Activated CD8-positive, alpha-beta T cell treated with anti-CD3 and anti-CD28 coated beads for 36 hours (primary cell): ENCODE measurements at regions not wholly inside any gene's neighbourhood (a gene's known extent, or its start where the extent isn't known, plus 50 kb on each side); places are given as distances from the start of the nearest gene placed in this dataset.

Source experiments
- ATAC-seq: fragments of 200-7000 bp; cut with Tn5 transposase; one replicate; pipeline ENCODE4 v1.10.0; 2021; ENCODE audit warnings: mild to moderate bottlenecking, moderate library complexity
- CTCF ChIA-PET: fragments of 350-600 bp; sonication (Branson Sonifier 250); formaldehyde crosslinking; loops from one replicate; lab custom pipeline; 2021; ENCODE audit warnings: antibody characterized with exemption; lab: Charles Lee
- POLR2A ChIA-PET: fragments of 350-600 bp; sonication (Branson Sonifier 250); formaldehyde crosslinking; loops from one replicate; lab custom pipeline; 2021; ENCODE audit warnings: antibody characterized with exemption; lab: Charles Lee
- DNase-seq: peaks from one replicate; pipeline ENCODE4 v3.0.0-alpha.2; 2020
- H3K27ac Mint-ChIP-seq: one replicate; pipeline ENCODE4 v1.8.0; 2021; ENCODE audit warnings: mild to moderate bottlenecking, mixed read lengths
- H3K27me3 Mint-ChIP-seq: one replicate; pipeline ENCODE4 v1.8.0; 2021; ENCODE audit warnings: mixed read lengths
- H3K36me3 Mint-ChIP-seq: one replicate; pipeline ENCODE4 v1.8.0; 2021; ENCODE audit warnings: low read depth, mixed read lengths
- H3K4me1 Mint-ChIP-seq: one replicate; pipeline ENCODE4 v1.8.0; 2021; ENCODE audit warnings: low read depth, mixed read lengths
- H3K4me3 Mint-ChIP-seq: one replicate; pipeline ENCODE4 v1.8.0; 2021; ENCODE audit warnings: mild to moderate bottlenecking, moderate library complexity, mixed read lengths
- H3K9me3 Mint-ChIP-seq: one replicate; pipeline ENCODE4 v1.8.0; 2021; ENCODE audit warnings: mixed read lengths
- CTCF ChIP-seq: fragments of 200-600 bp; IDR thresholded peaks from one replicate; pipeline ENCODE4 v1.8.0; 2022; ENCODE audit warnings: antibody characterized with exemption, mild to moderate bottlenecking
- intact Hi-C: fragments of 100-400 bp; cut with micrococcal nuclease; formaldehyde crosslinking; loops from one replicate; pipeline ENCODE4 v1.10.0; 2022

- no peak for TF ChIP-seq CTCF
- ChIA-PET CTCF (no interaction called here), POLR2A (no interaction called here)
- Mint-ChIP-seq H3K4me1 (no peaks in the 10 kb centered on the region), H3K4me3 (no peak overlapping the region), H3K27me3 (no peaks in the 10 kb centered on the region), H3K36me3 (no peaks in the 10 kb centered on the region), H3K27ac (no peak overlapping the region), H3K9me3 (no peaks in the 10 kb centered on the region)
- intact Hi-C loops: no loop called here
- ATAC-seq (no peak), DNase-seq (no peak)
Measured at GRCh38 chr11:44374001-44374400, 64.1 kb upstream of the ALX4 start.

- ATAC-seq (no peak), DNase-seq (no peak)
- no peak overlapping the region for H3K27ac Mint-ChIP-seq
- no peaks in the 10 kb centered on the region for H3K27me3 Mint-ChIP-seq
- H3K9me3 Mint-ChIP-seq: no peaks in the 10 kb centered on the region
- ChIA-PET CTCF (no interaction called here), POLR2A (no interaction called here)
- no peaks in the 10 kb centered on the region for H3K4me1 Mint-ChIP-seq
- H3K4me3 Mint-ChIP-seq: no peak overlapping the region
- TF ChIP-seq CTCF: no peak
- intact Hi-C loops: no loop called here
- no peaks in the 10 kb centered on the region for H3K36me3 Mint-ChIP-seq
Measured at GRCh38 chr11:44376423-44376822, 66.5 kb upstream of the ALX4 start.

GRCh38 chr11:44377121-44377520, 67.2 kb upstream of the ALX4 start:
- H3K4me1 Mint-ChIP-seq: no peaks in the 10 kb centered on the region
- no peak overlapping the region for H3K4me3 Mint-ChIP-seq
- no peaks in the 10 kb centered on the region for H3K27me3 Mint-ChIP-seq
- ATAC-seq (no peak), DNase-seq (no peak)
- H3K27ac Mint-ChIP-seq: no peak overlapping the region
- H3K9me3 Mint-ChIP-seq: no peaks in the 10 kb centered on the region
- no peak for TF ChIP-seq CTCF
- intact Hi-C loops: no loop called here
- ChIA-PET CTCF (no interaction called here), POLR2A (no interaction called here)
- no peaks in the 10 kb centered on the region for H3K36me3 Mint-ChIP-seq

- POLR2A ChIA-PET: no interaction called here
- TF ChIP-seq CTCF: no peak
- Mint-ChIP-seq H3K9me3 (no peaks in the 10 kb centered on the region), H3K36me3 (no peaks in the 10 kb centered on the region), H3K4me3 (no peak overlapping the region), H3K4me1 (no peaks in the 10 kb centered on the region), H3K27me3 (no peaks in the 10 kb centered on the region), H3K27ac (no peak overlapping the region)
- ATAC-seq (no peak), DNase-seq (no peak)
- CTCF ChIA-PET: no interaction called here
- intact Hi-C loops: no loop called here
Measured at GRCh38 chr11:44377914-44378321, 68.0 kb upstream of the ALX4 start.

GRCh38 chr11:44379141-44380008, 69.4 kb upstream of the ALX4 start:
- no peak for DNase-seq
- TF ChIP-seq CTCF: no peak

More at GRCh38 chr11:44379141-44380008, 69.4 kb upstream of the ALX4 start:
- POLR2A ChIA-PET: no interaction called here
- Mint-ChIP-seq H3K9me3 (no peaks in the 10 kb centered on the region), H3K36me3 (no peaks in the 10 kb centered on the region), H3K4me3 (no peak overlapping the region), H3K27me3 (peaks cover 2% of the 10 kb centered on the region), H3K27ac (no peak overlapping the region), H3K4me1 (no peaks in the 10 kb centered on the region)
- CTCF ChIA-PET: no interaction called here
- intact Hi-C loops: no loop called here
- no peak for ATAC-seq
